ENCODE measurements at regions not wholly inside any gene's neighbourhood (a gene's known extent, or its start where the extent isn't known, plus 50 kb on each side); places are given as distances from the start of the nearest gene placed in this dataset.

GRCh38 chr13:107573184-107573583 lies 642.2 kb downstream of the LIG4 start:
- DNase-seq (ENCODE audit: low read depth in 2 of 2), result no peak

GRCh38 chr13:107572156-107572555 lies 643.2 kb downstream of the LIG4 start:
- no peak for DNase-seq (ENCODE audit: low read depth in 2 of 2)

- no peak for DNase-seq (ENCODE audit: low read depth in 2 of 2)
Observed at GRCh38 chr13:107568181-107568580, 647.2 kb downstream of the LIG4 start.

GRCh38 chr13:107563099-107563925 lies 652.0 kb downstream of the LIG4 start:
- DNase-seq (ENCODE audit: low read depth in 2 of 2), result no peak

- DNase-seq (ENCODE audit: low read depth in 2 of 2), result no peak
Observed at GRCh38 chr13:107562203-107562602, 653.1 kb downstream of the LIG4 start.

GRCh38 chr13:107554460-107554859 lies 660.9 kb downstream of the LIG4 start:
- no peak for DNase-seq (ENCODE audit: low read depth in 2 of 2)

GRCh38 chr13:107553838-107554237 lies 661.5 kb downstream of the LIG4 start:
- no peak for DNase-seq (ENCODE audit: low read depth in 2 of 2)

- DNase-seq (ENCODE audit: low read depth in 2 of 2), result no peak
Observed at GRCh38 chr13:107551521-107551920, 663.8 kb downstream of the LIG4 start.

GRCh38 chr13:107548338-107548737 lies 667.0 kb downstream of the LIG4 start:
- DNase-seq (ENCODE audit: low read depth in 2 of 2), result no peak

- no peak for DNase-seq (ENCODE audit: low read depth in 2 of 2)
Observed at GRCh38 chr13:107545946-107546502, 669.3 kb downstream of the LIG4 start.

- no peak for DNase-seq (ENCODE audit: low read depth in 2 of 2)
Observed at GRCh38 chr13:107534548-107534947, 680.8 kb downstream of the LIG4 start.

- DNase-seq (ENCODE audit: low read depth in 2 of 2), result no peak
Observed at GRCh38 chr13:107531816-107532215, 683.5 kb downstream of the LIG4 start.

GRCh38 chr13:107531180-107531579 lies 684.2 kb downstream of the LIG4 start:
- no peak for DNase-seq (ENCODE audit: low read depth in 2 of 2)

- no peak for DNase-seq (ENCODE audit: low read depth in 2 of 2)
Observed at GRCh38 chr13:107529035-107529434, 686.3 kb downstream of the LIG4 start.

- DNase-seq (ENCODE audit: low read depth in 2 of 2), result no peak
Observed at GRCh38 chr13:107518780-107519179, 696.6 kb downstream of the LIG4 start.

GRCh38 chr13:107518292-107518691 lies 697.0 kb downstream of the LIG4 start:
- DNase-seq (ENCODE audit: low read depth in 2 of 2), result no peak

- no peak for DNase-seq (ENCODE audit: low read depth in 2 of 2)
Observed at GRCh38 chr13:107516517-107516916, 698.8 kb downstream of the LIG4 start.

- DNase-seq (ENCODE audit: low read depth in 2 of 2), result no peak
Observed at GRCh38 chr13:107512551-107512950, 702.8 kb downstream of the LIG4 start.

- DNase-seq (ENCODE audit: low read depth in 2 of 2), result no peak
Observed at GRCh38 chr13:107497661-107498060, 717.7 kb downstream of the LIG4 start.

GRCh38 chr13:107493266-107493665 lies 722.1 kb downstream of the LIG4 start:
- DNase-seq (ENCODE audit: low read depth in 2 of 2), result no peak

GRCh38 chr13:107482688-107483087 lies 732.6 kb downstream of the LIG4 start:
- no peak for DNase-seq (ENCODE audit: low read depth in 2 of 2)

- no peak for DNase-seq (ENCODE audit: low read depth in 2 of 2)
Observed at GRCh38 chr13:107480130-107480529, 735.2 kb downstream of the LIG4 start.

- no peak for DNase-seq (ENCODE audit: low read depth in 2 of 2)
Observed at GRCh38 chr13:107477772-107478379, 737.5 kb downstream of the LIG4 start.

Data from fibroblast of skin of left quadriceps (primary cell).